Suprapubic skin (tissue), 4 donors: ENCODE measurements at regions not wholly inside any gene's neighbourhood (a gene's known extent, or its start where the extent isn't known, plus 50 kb on each side); places are given as distances from the start of the nearest gene placed in this dataset.
"Not testable (repeated sequence)": the region's sequence is repeated elsewhere in the genome, so short reads cannot be mapped to it uniquely, and the experiment has no call there.

ENCODE experiments used
- DNase-seq, 2 donors: peaks; one replicate each; pipeline ENCODE4 v3.0.0-alpha.2; 2019; ENCODE audit warnings: low spot score in 2 of 2
- H3K27ac ChIP-seq: fragments of 200-600 bp; sonication (generic); one replicate; pipeline ENCODE4 v1.5.1; 2019
- H3K27me3 ChIP-seq: fragments of 200-600 bp; sonication (generic); one replicate; pipeline ENCODE4 v1.5.1; 2019
- H3K36me3 ChIP-seq: fragments of 200-600 bp; sonication (generic); one replicate; pipeline ENCODE4 v1.5.1; 2019
- H3K4me1 ChIP-seq: fragments of 200-600 bp; sonication (generic); one replicate; pipeline ENCODE4 v1.5.1; 2019
- H3K4me3 ChIP-seq: fragments of 200-600 bp; sonication (generic); one replicate; pipeline ENCODE4 v1.5.1; 2019; ENCODE audit warnings: mild to moderate bottlenecking
- H3K9me3 ChIP-seq: fragments of 200-600 bp; sonication (generic); one replicate; pipeline ENCODE4 v1.5.1; 2019
- EP300 ChIP-seq: sonication (generic); formaldehyde crosslinking; IDR thresholded peaks from one replicate; pipeline ENCODE4 v1.6.1; 2017; ENCODE audit warnings: antibody characterized with exemption
- POLR2A ChIP-seq, 2 donors: fragments of 450-650 bp; IDR thresholded peaks; one replicate each; pipeline ENCODE4 v1.6.1; 2017; ENCODE audit warnings: antibody characterized with exemption in 2 of 2, mild to moderate bottlenecking in 2 of 2, moderate library complexity in 2 of 2
- POLR2AphosphoS5 ChIP-seq, 3 donors: sonication (generic); formaldehyde crosslinking; IDR thresholded peaks; one replicate each; pipeline ENCODE4 v1.6.1; 2017; ENCODE audit warnings: antibody characterized with exemption in 3 of 3
- WGBS: methylation state at CpG from one replicate; pipeline ENCODE4 v1.1.5; 2018; 5-methylcytosine and 5-hydroxymethylcytosine counted together
- TF ChIP-seq, protein P1 (sequence below), 2 donors: fragments of 200-600 bp in 1 of 2; fragments of 450-650 bp in 1 of 2; sonication (generic) in 1 of 2; IDR thresholded peaks; one replicate each; pipeline ENCODE4 v1.5.1; 2016 to 2019; ENCODE audit warnings: antibody characterized with exemption in 2 of 2, mild to moderate bottlenecking in 1 of 2, moderate library complexity in 1 of 2

- Histone ChIP-seq H3K27me3 (no peaks in the 10 kb centered on the region), H3K27ac (no peak overlapping the region), H3K36me3 (no peaks in the 10 kb centered on the region), H3K9me3 (no peaks in the 10 kb centered on the region), H3K4me3 (no peak overlapping the region), H3K4me1 (no peaks in the 10 kb centered on the region)
- no peak for DNase-seq
- 65% methylated on average over 3 of the region's 3 CpGs for WGBS
- TF ChIP-seq POLR2A (IDR thresholded peaks at IDR 0.05) (no peak), EP300 (no peak), POLR2AphosphoS5 (IDR thresholded peaks at IDR 0.05) (no peak)
- TF ChIP-seq, protein P1, sequence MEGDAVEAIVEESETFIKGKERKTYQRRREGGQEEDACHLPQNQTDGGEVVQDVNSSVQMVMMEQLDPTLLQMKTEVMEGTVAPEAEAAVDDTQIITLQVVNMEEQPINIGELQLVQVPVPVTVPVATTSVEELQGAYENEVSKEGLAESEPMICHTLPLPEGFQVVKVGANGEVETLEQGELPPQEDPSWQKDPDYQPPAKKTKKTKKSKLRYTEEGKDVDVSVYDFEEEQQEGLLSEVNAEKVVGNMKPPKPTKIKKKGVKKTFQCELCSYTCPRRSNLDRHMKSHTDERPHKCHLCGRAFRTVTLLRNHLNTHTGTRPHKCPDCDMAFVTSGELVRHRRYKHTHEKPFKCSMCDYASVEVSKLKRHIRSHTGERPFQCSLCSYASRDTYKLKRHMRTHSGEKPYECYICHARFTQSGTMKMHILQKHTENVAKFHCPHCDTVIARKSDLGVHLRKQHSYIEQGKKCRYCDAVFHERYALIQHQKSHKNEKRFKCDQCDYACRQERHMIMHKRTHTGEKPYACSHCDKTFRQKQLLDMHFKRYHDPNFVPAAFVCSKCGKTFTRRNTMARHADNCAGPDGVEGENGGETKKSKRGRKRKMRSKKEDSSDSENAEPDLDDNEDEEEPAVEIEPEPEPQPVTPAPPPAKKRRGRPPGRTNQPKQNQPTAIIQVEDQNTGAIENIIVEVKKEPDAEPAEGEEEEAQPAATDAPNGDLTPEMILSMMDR (IDR thresholded peaks at IDR 0.05) = no peak
These were observed 661.7 kb upstream of the RAG2 start for GRCh38 chr11:37259734-37260133.

GRCh38 chr11:37248145-37248544 lies 650.1 kb upstream of the RAG2 start:
- TF ChIP-seq EP300 = no peak
- TF ChIP-seq, protein P1 (IDR thresholded peaks at IDR 0.05) = no peak
- no peak for TF ChIP-seq POLR2AphosphoS5 (IDR thresholded peaks at IDR 0.05)
- no peak for TF ChIP-seq POLR2A (IDR thresholded peaks at IDR 0.05)
- Histone ChIP-seq H3K27ac (no peak overlapping the region), H3K36me3 (no peaks in the 10 kb centered on the region), H3K9me3 (no peaks in the 10 kb centered on the region), H3K4me3 (no peak overlapping the region), H3K27me3 (no peaks in the 10 kb centered on the region), H3K4me1 (no peaks in the 10 kb centered on the region)
- WGBS = 87% methylated on average over 2 of the region's 2 CpGs
- no peak for DNase-seq

GRCh38 chr11:37246092-37246491 lies 648.1 kb upstream of the RAG2 start:
- DNase-seq, H3K27me3 ChIP-seq, H3K9me3 ChIP-seq, H3K4me1 ChIP-seq, H3K36me3 ChIP-seq, H3K4me3 ChIP-seq, H3K27ac ChIP-seq: not testable (repeated sequence)
- 87% methylated on average over 15 of the region's 15 CpGs for WGBS

- DNase-seq = no peak
- Histone ChIP-seq H3K27me3 (no peaks in the 10 kb centered on the region), H3K9me3 (no peaks in the 10 kb centered on the region), H3K36me3 (no peaks in the 10 kb centered on the region), H3K4me3 (no peak overlapping the region), H3K27ac (no peak overlapping the region), H3K4me1 (no peaks in the 10 kb centered on the region)
- WGBS = 63% methylated on average over 1 of the region's 1 CpG
- TF ChIP-seq POLR2A (IDR thresholded peaks at IDR 0.05) = no peak
- no peak for TF ChIP-seq EP300
- TF ChIP-seq POLR2AphosphoS5 (IDR thresholded peaks at IDR 0.05) = no peak
- TF ChIP-seq, protein P1 (IDR thresholded peaks at IDR 0.05) = no peak
These were observed 632.8 kb upstream of the RAG2 start for GRCh38 chr11:37230865-37231264.

GRCh38 chr11:37223962-37224361 lies 625.9 kb upstream of the RAG2 start:
- Histone ChIP-seq H3K4me1 (no peaks in the 10 kb centered on the region), H3K27me3 (no peaks in the 10 kb centered on the region), H3K4me3 (no peak overlapping the region), H3K36me3 (no peaks in the 10 kb centered on the region), H3K9me3 (no peaks in the 10 kb centered on the region), H3K27ac (no peak overlapping the region)
- no peak for DNase-seq
- no peak for TF ChIP-seq POLR2A (IDR thresholded peaks at IDR 0.05)
- TF ChIP-seq, protein P1 (IDR thresholded peaks at IDR 0.05) = no peak
- TF ChIP-seq POLR2AphosphoS5 (IDR thresholded peaks at IDR 0.05) = no peak
- no peak for TF ChIP-seq EP300
- 93% methylated on average over 2 of the region's 4 CpGs for WGBS

GRCh38 chr11:37203006-37203405 lies 605.0 kb upstream of the RAG2 start:
- Histone ChIP-seq H3K9me3 (no peaks in the 10 kb centered on the region), H3K4me3 (no peak overlapping the region), H3K27me3 (no peaks in the 10 kb centered on the region), H3K27ac (no peak overlapping the region), H3K4me1 (no peaks in the 10 kb centered on the region), H3K36me3 (no peaks in the 10 kb centered on the region)
- WGBS = 60% methylated on average over 5 of the region's 5 CpGs
- TF ChIP-seq, protein P1 (IDR thresholded peaks at IDR 0.05) = no peak
- TF ChIP-seq POLR2AphosphoS5 (IDR thresholded peaks at IDR 0.05) = no peak
- no peak for TF ChIP-seq EP300
- no peak for TF ChIP-seq POLR2A (IDR thresholded peaks at IDR 0.05)
- no peak for DNase-seq
